K562 (cell line): ENCODE measurements at regions not wholly inside any gene's neighbourhood (a gene's known extent, or its start where the extent isn't known, plus 50 kb on each side); places are given as distances from the start of the nearest gene placed in this dataset.

Source experiments
- C11orf30 ChIP-seq: fragments of 450-650 bp; IDR thresholded peaks from 2 replicates; pipeline ENCODE4 v1.6.1; 2016; ENCODE audit warnings: low read depth, mild to moderate bottlenecking
- CTBP1 ChIP-seq: fragments of 450-650 bp; IDR thresholded peaks from 2 replicates; pipeline ENCODE4 v1.6.1; 2016; ENCODE audit warnings: borderline replicate concordance
- CTCFL ChIP-seq: IDR thresholded peaks from 2 replicates; pipeline ENCODE4 v1.6.1; 2011; ENCODE audit warnings: borderline replicate concordance, low read depth, mild to moderate bottlenecking, moderate library complexity, low read length; ENCODE audit not compliant: insufficient read depth, poor library complexity, severe bottlenecking
- DPF2 ChIP-seq: fragments of 450-650 bp; IDR thresholded peaks from 2 replicates; pipeline ENCODE4 v1.6.1; 2016
- ELF1 ChIP-seq: fragments of 200-800 bp; sonication (Bioruptor generic); IDR thresholded peaks from 2 replicates; pipeline ENCODE4 v1.6.1; 2016; ENCODE audit warnings: missing genetic modification characterization, missing compliant biosample characterization
- FOXJ3 ChIP-seq: sonication (generic); formaldehyde crosslinking; IDR thresholded peaks from 2 replicates; pipeline ENCODE4 v1.4.0; 2020; ENCODE audit warnings: mild to moderate bottlenecking, missing genetic modification reagents
- GABPB1 ChIP-seq: sonication (generic); formaldehyde crosslinking; IDR thresholded peaks from 2 replicates; pipeline ENCODE4 v1.8.0; 2022; ENCODE audit warnings: mild to moderate bottlenecking, missing genetic modification reagents
- HDAC2 ChIP-seq: fragments of 450-650 bp; IDR thresholded peaks from 2 replicates; pipeline ENCODE4 v1.6.1; 2016; ENCODE audit warnings: mild to moderate bottlenecking
- HMG20A ChIP-seq: fragments of 450-650 bp; formaldehyde crosslinking; conservative IDR thresholded peaks from 2 replicates; pipeline ENCODE4 v1.4.0; 2020; ENCODE audit warnings: mild to moderate bottlenecking, mixed read lengths
- KAT7 ChIP-seq: sonication (generic); formaldehyde crosslinking; IDR thresholded peaks from 2 replicates; pipeline ENCODE4 v1.8.0; 2022; ENCODE audit warnings: missing genetic modification reagents, mild to moderate bottlenecking, borderline replicate concordance
- L3MBTL2 ChIP-seq: fragments of 450-650 bp; IDR thresholded peaks from 2 replicates; pipeline ENCODE4 v1.6.1; 2016; ENCODE audit warnings: mild to moderate bottlenecking, moderate library complexity
- MAFG ChIP-seq: fragments of 450-650 bp; conservative IDR thresholded peaks from 2 replicates; pipeline ENCODE4 v1.6.1; 2016; ENCODE audit warnings: missing genetic modification characterization, missing compliant biosample characterization
- NCOA6 ChIP-seq: fragments of 450-650 bp; IDR thresholded peaks from 2 replicates; pipeline ENCODE4 v1.6.1; 2017; ENCODE audit warnings: mild to moderate bottlenecking
- NFE2 ChIP-seq: IDR thresholded peaks from 2 replicates; pipeline ENCODE4 v1.6.1; 2014; ENCODE audit warnings: antibody characterized with exemption, low read depth
- NR4A1 ChIP-seq, 2 experiments: fragments of 250-450 bp in 1 of 2; fragments of 450-650 bp in 1 of 2; sonication (Bioruptor Pico) in 1 of 2; IDR thresholded peaks; 2 replicates each; pipeline versions ENCODE4 v1.4.0 to v1.6.1; 2016 to 2020; ENCODE audit warnings: mild to moderate bottlenecking in 2 of 2, missing compliant biosample characterization in 1 of 2, missing genetic modification characterization in 1 of 2, moderate library complexity in 1 of 2
- POLR2B ChIP-seq: fragments of 450-650 bp; IDR thresholded peaks from 2 replicates; pipeline ENCODE4 v1.6.1; 2018; ENCODE audit warnings: low read depth; ENCODE audit not compliant: partially characterized antibody
- PURB ChIP-seq: sonication (generic); formaldehyde crosslinking; IDR thresholded peaks from 2 replicates; pipeline ENCODE4 v1.9.0; 2021; ENCODE audit warnings: low read depth, mild to moderate bottlenecking, missing genetic modification reagents
- RAD21 ChIP-seq, 2 experiments: fragments of 250-450 bp in 1 of 2; fragments of 450-650 bp in 1 of 2; sonication (Bioruptor Pico) in 1 of 2; formaldehyde crosslinking in 1 of 2; IDR thresholded peaks in 1 of 2; conservative IDR thresholded peaks in 1 of 2; 2 replicates each; pipeline versions ENCODE4 v1.4.0 to v1.8.0; 2020 to 2022; ENCODE audit warnings: mild to moderate bottlenecking in 2 of 2, moderate library complexity in 1 of 2
- RNF2 ChIP-seq: sonication (generic); IDR thresholded peaks from 2 replicates; pipeline ENCODE4 v1.6.1; 2016
- SMC3 ChIP-seq: conservative IDR thresholded peaks from 2 replicates; pipeline ENCODE4 v1.6.1; 2011; ENCODE audit warnings: low read depth, low read length, improper control_type of control experiment; ENCODE audit not compliant: insufficient read depth
- TAF15 ChIP-seq: fragments of 200-400 bp; formaldehyde crosslinking; IDR thresholded peaks from 2 replicates; pipeline ENCODE4 v1.6.1; 2017; ENCODE audit warnings: mild to moderate bottlenecking, low read depth, low read length, moderate library complexity
- TCFL5 ChIP-seq: fragments of 250-450 bp; sonication (Bioruptor Pico); conservative IDR thresholded peaks from 2 replicates; pipeline ENCODE4 v1.6.1; 2021; ENCODE audit warnings: mild to moderate bottlenecking, moderate library complexity, matching md5 sums
- ZBTB43 ChIP-seq: sonication (generic); formaldehyde crosslinking; IDR thresholded peaks from 2 replicates; pipeline ENCODE4 v1.8.0; 2023; ENCODE audit warnings: mild to moderate bottlenecking, missing genetic modification reagents
- ZBTB8A ChIP-seq: fragments of 450-650 bp; IDR thresholded peaks from 2 replicates; pipeline ENCODE4 v1.6.1; 2018; ENCODE audit warnings: mild to moderate bottlenecking, moderate library complexity; ENCODE audit not compliant: partially characterized antibody
- ZNF165 ChIP-seq: fragments of 250-450 bp; sonication (Bioruptor Pico); IDR thresholded peaks from 2 replicates; pipeline ENCODE4 v1.4.0; 2020; ENCODE audit warnings: borderline replicate concordance
- ZNF316 ChIP-seq: fragments of 450-650 bp; IDR thresholded peaks from 2 replicates; pipeline ENCODE4 v1.6.1; 2016
- ZNF347 ChIP-seq: fragments of 450-650 bp; formaldehyde crosslinking; IDR thresholded peaks from 2 replicates; pipeline ENCODE4 v1.4.0; 2020; ENCODE audit warnings: low read depth, mild to moderate bottlenecking, moderate library complexity
- ZNF408 ChIP-seq: fragments of 250-450 bp; sonication (Bioruptor Pico); IDR thresholded peaks from 2 replicates; pipeline ENCODE4 v1.4.0; 2020; ENCODE audit warnings: low read depth, mild to moderate bottlenecking, moderate library complexity
- ZNF780A ChIP-seq: fragments of 250-450 bp; sonication (Bioruptor Pico); IDR thresholded peaks from 2 replicates; pipeline ENCODE4 v1.5.0; 2021; ENCODE audit warnings: mild to moderate bottlenecking
- TF ChIP-seq, protein P1 (sequence below): fragments of 250-450 bp; sonication (Bioruptor Pico); IDR thresholded peaks from 2 replicates; pipeline ENCODE4 v1.9.0; 2021; ENCODE audit warnings: mild to moderate bottlenecking

GRCh38 chr12:126784328-126784921 lies 1482.5 kb upstream of the TMEM132C start (continued):
- no peak for TF ChIP-seq CTCFL
- TF ChIP-seq NFE2: no peak
- TF ChIP-seq ZNF780A: no peak
- peak; percentile 72 to 88 for TF ChIP-seq RAD21 (CRISPR knock-in tag; conservative IDR thresholded peaks at IDR 0.05 in 1 of 2, IDR thresholded peaks at IDR 0.05 in 1 of 2)
- TF ChIP-seq POLR2B: no peak
- no peak for TF ChIP-seq KAT7 (CRISPR knock-in tag)
- TF ChIP-seq FOXJ3: no peak
- TF ChIP-seq PURB (CRISPR knock-in tag): no peak
- no peak for TF ChIP-seq TAF15
- no peak for TF ChIP-seq ZBTB8A
- TF ChIP-seq, protein P1, sequence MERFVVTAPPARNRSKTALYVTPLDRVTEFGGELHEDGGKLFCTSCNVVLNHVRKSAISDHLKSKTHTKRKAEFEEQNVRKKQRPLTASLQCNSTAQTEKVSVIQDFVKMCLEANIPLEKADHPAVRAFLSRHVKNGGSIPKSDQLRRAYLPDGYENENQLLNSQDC (CRISPR knock-in tag): no peak
- no peak for TF ChIP-seq NR4A1 (CRISPR knock-in tag; IDR thresholded peaks at IDR 0.05)
- no peak for TF ChIP-seq NR4A1 (tag; IDR thresholded peaks at IDR 0.05)
- TF ChIP-seq ZNF165: no peak
- peak; percentile 65; the same call in 1 of the 2 replicates for TF ChIP-seq L3MBTL2
- TF ChIP-seq DPF2: no peak
- TF ChIP-seq HMG20A (CRISPR knock-in tag): no peak
- TF ChIP-seq C11orf30: 0 out of 2 replicates have a peak, but pooled peaks have one; percentile 9
- TF ChIP-seq ZBTB43 (CRISPR knock-in tag): no peak
- TF ChIP-seq RNF2: no peak
- TF ChIP-seq ZNF316: 0 out of 2 replicates have a peak, but pooled peaks have one; percentile 25
- no peak for TF ChIP-seq ZNF347 (CRISPR knock-in tag)
- no peak for TF ChIP-seq ELF1 (tag)
- no peak for TF ChIP-seq HDAC2
- TF ChIP-seq GABPB1 (CRISPR knock-in tag): no peak
- TF ChIP-seq NCOA6: no peak
- no peak for TF ChIP-seq CTBP1
- TF ChIP-seq TCFL5 (CRISPR knock-in tag): no peak
- TF ChIP-seq ZNF408 (CRISPR knock-in tag): no peak
- TF ChIP-seq SMC3: peak; percentile 87
- peak; percentile 52 for TF ChIP-seq MAFG
